Endothelial cell of umbilical vein (primary cell): ENCODE measurements at regions not wholly inside any gene's neighbourhood (a gene's known extent, or its start where the extent isn't known, plus 50 kb on each side); places are given as distances from the start of the nearest gene placed in this dataset.

Experiments
- BruUV-seq: library from RNA; stranded (reverse); fragments of 400-500 nt; replicated peaks from 2 replicates; lab custom pipeline; 2021; lab: Mats Ljungman, UMichigan
- CTCF ChIA-PET: fragments of 300-600, 350-600 bp; sonication (Branson Sonifier 250); formaldehyde crosslinking; loops from one replicate; lab custom pipeline; 2021; ENCODE audit warnings: antibody characterized with exemption, inconsistent platforms; lab: Charles Lee
- POLR2A ChIA-PET: fragments of 300-600, 350-600 bp; sonication (Branson Sonifier 250); formaldehyde crosslinking; loops from one replicate; lab custom pipeline; 2021; ENCODE audit warnings: antibody characterized with exemption, inconsistent platforms; lab: Charles Lee
- DNase-seq: peaks from one replicate; pipeline ENCODE4 v3.0.0-alpha.2; 2011; ENCODE audit warnings: low read depth, low spot score
- FAIRE-seq: peaks from 2 replicates; lab custom pipeline; 2011; peaks lifted over from hg19 to GRCh38; lab: Jason Lieb, UNC
- H2AFZ ChIP-seq: 2 replicates; pipeline ENCODE4 v1.6.0; 2012; ENCODE audit warnings: low read depth, low read length, control low read depth, inconsistent platforms
- H3K27ac ChIP-seq: 2 replicates; pipeline ENCODE4 v1.5.1; 2011; ENCODE audit warnings: low read depth, mild to moderate bottlenecking, control low read depth, low read length, moderate library complexity; ENCODE audit not compliant: insufficient read depth
- H3K27me3 ChIP-seq, 2 experiments: 2 replicates each; pipeline versions ENCODE4 v1.6.0 to v1.6.1; 2011; ENCODE audit warnings: low read length in 2 of 2, mixed read lengths in 1 of 2; ENCODE audit not compliant: control insufficient read depth in 2 of 2, insufficient read depth in 2 of 2
- H3K36me3 ChIP-seq, 2 experiments: 2 replicates in 1 of 2; 3 replicates in 1 of 2; pipeline ENCODE4 v1.5.1; 2011; ENCODE audit warnings: low read length in 2 of 2, mild to moderate bottlenecking in 1 of 2, moderate library complexity in 1 of 2; ENCODE audit not compliant: control insufficient read depth in 2 of 2, insufficient read depth in 2 of 2; ENCODE audit errors: extremely low read depth in 1 of 2
- H3K4me1 ChIP-seq: 3 replicates; pipeline ENCODE4 v1.5.1; 2011; ENCODE audit warnings: mild to moderate bottlenecking, low read length; ENCODE audit not compliant: control insufficient read depth, insufficient read depth; ENCODE audit errors: extremely low read depth
- H3K4me2 ChIP-seq: 2 replicates; pipeline ENCODE4 v1.6.1; 2011; ENCODE audit warnings: low read length, control low read depth, mixed read lengths; ENCODE audit not compliant: insufficient read depth
- H3K4me3 ChIP-seq, 3 experiments: fragments of 200-600 bp in 1 of 3; sonication (generic), shearing (Covaris generic) in 1 of 3; replicated peaks in 1 of 3; 2 replicates each; pipeline ENCODE4 v1.5.1; 2011 to 2016; ENCODE audit warnings: control low read depth in 3 of 3, low read length in 3 of 3, mild to moderate bottlenecking in 2 of 3, inconsistent platforms in 1 of 3, low read depth in 1 of 3, moderate library complexity in 1 of 3; ENCODE audit not compliant: insufficient read depth in 1 of 3
- H3K79me2 ChIP-seq: 2 replicates; pipeline ENCODE4 v1.6.0; 2012; ENCODE audit warnings: low read length, inconsistent platforms; ENCODE audit not compliant: control insufficient read depth, insufficient read depth
- H3K9ac ChIP-seq: replicated peaks from 2 replicates; pipeline ENCODE3; 2011; ENCODE audit warnings: low read length, control low read depth; ENCODE audit not compliant: insufficient read depth; ENCODE audit errors: extremely low read depth
- H3K9me1 ChIP-seq: replicated peaks from 3 replicates; pipeline ENCODE4 v1.6.0; 2011; ENCODE audit warnings: mild to moderate bottlenecking, low read length; ENCODE audit not compliant: control insufficient read depth, insufficient read depth; ENCODE audit errors: extremely low read depth
- H3K9me3 ChIP-seq: replicated peaks from 2 replicates; pipeline ENCODE4 v1.5.1; 2012; ENCODE audit warnings: low read length, inconsistent platforms; ENCODE audit not compliant: control insufficient read depth, insufficient read depth
- H4K20me1 ChIP-seq: replicated peaks from 2 replicates; pipeline ENCODE3; 2011; ENCODE audit warnings: mild to moderate bottlenecking, low read length; ENCODE audit not compliant: control insufficient read depth, insufficient read depth; ENCODE audit errors: extremely low read depth
- CTCF ChIP-seq, 2 donors: IDR thresholded peaks; 1 replicate in 1 of 2; 2 replicates in 1 of 2; pipeline ENCODE4 v1.5.1; 2011; ENCODE audit warnings: low read length in 2 of 2, mild to moderate bottlenecking in 2 of 2, moderate library complexity in 2 of 2, control low read depth in 1 of 2, inconsistent platforms in 1 of 2, low read depth in 1 of 2; ENCODE audit not compliant: insufficient read depth in 1 of 2; ENCODE audit errors: extremely low read depth in 1 of 2
- EZH2 ChIP-seq: IDR thresholded peaks from 2 replicates; pipeline ENCODE4 v1.6.1; 2012; ENCODE audit warnings: borderline replicate concordance, low read depth, mild to moderate bottlenecking, moderate library complexity, low read length, inconsistent platforms; ENCODE audit not compliant: severe bottlenecking
- GATA2 ChIP-seq: IDR thresholded peaks from 2 replicates; pipeline ENCODE4 v1.7.0; 2011; ENCODE audit warnings: low read depth, mild to moderate bottlenecking, moderate library complexity, mixed read lengths, low read length; ENCODE audit not compliant: insufficient read length, insufficient read depth
- POLR2A ChIP-seq: IDR thresholded peaks from 2 replicates; pipeline ENCODE4 v1.6.1; 2012; ENCODE audit warnings: low read depth, mild to moderate bottlenecking, control low read depth, low read length
- POLR2AphosphoS5 ChIP-seq: IDR thresholded peaks from 2 replicates; pipeline ENCODE4 v1.6.1; 2012; ENCODE audit warnings: low read depth, mild to moderate bottlenecking, control low read depth, low read length, moderate library complexity; ENCODE audit not compliant: insufficient read depth
- dilution Hi-C: fragments of 300-500 bp; cut with MboI; formaldehyde crosslinking; loops from one replicate; pipeline ENCODE4 v1.15.0; 2019; ENCODE audit warnings: low sequenced_read_pairs; ENCODE audit not compliant: extremely low pct_ligation_motif_present
- intact Hi-C: fragments of 100-400 bp; cut with micrococcal nuclease; formaldehyde crosslinking; loops from one replicate; pipeline ENCODE4 v1.10.0; 2022
- TF ChIP-seq, protein P1 (sequence below): IDR thresholded peaks from 2 replicates; pipeline ENCODE4 v1.6.1; 2011; ENCODE audit not compliant: insufficient read depth, insufficient read length

DNA sequence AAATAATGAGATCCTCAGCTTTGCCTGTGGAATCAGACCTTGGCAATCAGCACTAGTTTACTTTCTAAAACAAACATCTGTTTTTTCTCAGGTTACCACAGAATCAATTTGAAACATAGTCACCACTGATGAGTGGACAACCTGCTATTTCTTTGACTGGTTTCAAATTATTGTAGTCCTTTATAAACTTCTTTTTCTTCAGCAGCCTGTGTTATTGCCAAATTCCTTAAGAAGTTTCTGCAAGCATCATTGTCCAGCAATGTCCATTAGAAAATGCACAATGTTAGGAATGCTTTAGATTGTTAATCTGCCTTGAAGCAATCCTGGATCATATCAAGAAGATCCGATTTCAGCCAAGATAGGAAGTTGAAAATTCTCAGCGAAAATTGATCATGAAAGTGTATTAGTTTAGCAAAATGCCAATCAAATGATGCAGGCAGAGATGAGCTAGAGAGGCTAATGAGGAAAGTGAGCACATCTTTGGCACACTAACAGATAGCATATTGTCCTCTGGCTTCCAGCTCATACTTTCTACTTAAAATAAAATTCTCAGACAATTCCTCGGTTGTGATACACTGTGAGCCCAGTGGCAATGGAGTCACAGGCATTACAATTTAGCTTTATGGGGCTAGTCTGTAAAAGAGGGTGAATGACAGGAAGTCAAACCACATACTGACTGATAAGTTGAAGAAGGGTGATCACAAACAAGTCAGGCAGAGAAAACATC lies 270.6 kb downstream of the SLITRK6 start:
- Histone ChIP-seq H3K79me2 (no peaks in the 10 kb centered on the region), H3K27me3 (no peaks in the 10 kb centered on the region), H3K4me3 (no peak overlapping the region), H4K20me1 (no peaks in the 10 kb centered on the region), H3K36me3 (no peaks in the 10 kb centered on the region), H3K4me1 (no peaks in the 10 kb centered on the region), H3K4me2 (no peak overlapping the region), H3K9me3 (peaks cover 2% of the 10 kb centered on the region), H3K27ac (no peak overlapping the region), H3K9me1 (no peaks in the 10 kb centered on the region), H2AFZ (no peak overlapping the region), H3K9ac (no peak overlapping the region)
- CTCF ChIA-PET: no interaction called here
- FAIRE-seq (no peak), DNase-seq (no peak)
- TF ChIP-seq POLR2A (no peak), POLR2AphosphoS5 (no peak), CTCF (IDR thresholded peaks at IDR 0.05; ENCODE audit: extremely low read depth in 1 of 2, insufficient read depth in 1 of 2, low read depth in 1 of 2, low read length in 2 of 2) (no peak), EZH2 (no peak), GATA2 (no peak)
- no TSS peak for BruUV-seq
- POLR2A ChIA-PET: no interaction called here
- dilution Hi-C loops (no loop called here), intact Hi-C loops (no loop called here)

DNA sequence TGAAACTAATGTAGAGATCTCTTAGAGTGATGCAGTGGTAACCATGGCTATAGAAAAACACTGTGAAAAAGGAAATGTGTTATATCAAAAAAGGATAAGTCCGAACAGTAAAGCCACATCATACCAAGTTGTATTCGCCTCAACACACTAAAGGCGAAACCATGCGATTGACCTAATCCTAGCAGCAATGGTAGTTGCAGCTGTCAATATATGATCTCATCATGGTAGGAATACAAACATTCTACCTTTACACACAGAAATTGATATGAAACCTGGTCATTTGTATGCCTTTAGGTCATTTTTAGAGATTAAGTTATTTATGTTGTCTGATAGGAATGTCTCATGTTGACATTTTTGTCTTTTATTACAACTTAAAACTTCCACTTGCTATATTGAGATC lies 271.9 kb downstream of the SLITRK6 start:
- dilution Hi-C loops: no loop called here
- intact Hi-C loops: no loop called here
- no peak overlapping the region for H3K27ac ChIP-seq
- no peak overlapping the region for H3K4me3 ChIP-seq
- H3K4me1 ChIP-seq: no peaks in the 10 kb centered on the region
- H3K79me2 ChIP-seq: no peaks in the 10 kb centered on the region
- no peak overlapping the region for H2AFZ ChIP-seq
- ChIA-PET POLR2A (no interaction called here), CTCF (no interaction called here)
- H3K9me3 ChIP-seq: peaks cover 2% of the 10 kb centered on the region
- no peak overlapping the region for H3K9ac ChIP-seq
- no peak for TF ChIP-seq POLR2AphosphoS5
- TF ChIP-seq, protein P1, sequence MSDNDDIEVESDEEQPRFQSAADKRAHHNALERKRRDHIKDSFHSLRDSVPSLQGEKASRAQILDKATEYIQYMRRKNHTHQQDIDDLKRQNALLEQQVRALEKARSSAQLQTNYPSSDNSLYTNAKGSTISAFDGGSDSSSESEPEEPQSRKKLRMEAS: no peak
- BruUV-seq: no TSS peak
- no peaks in the 10 kb centered on the region for H3K9me1 ChIP-seq
- H3K36me3 ChIP-seq: no peaks in the 10 kb centered on the region
- H3K27me3 ChIP-seq: no peaks in the 10 kb centered on the region
- no peak overlapping the region for H3K4me2 ChIP-seq
- DNase-seq (no peak), FAIRE-seq (no peak)
- H4K20me1 ChIP-seq: no peaks in the 10 kb centered on the region
